Type B pancreatic cell (in vitro differentiated cells): ENCODE measurements at regions not wholly inside any gene's neighbourhood (a gene's known extent, or its start where the extent isn't known, plus 50 kb on each side); places are given as distances from the start of the nearest gene placed in this dataset.

ENCODE experiments used
- DNase-seq: peaks from one replicate; pipeline ENCODE4 v3.0.0; 2021; ENCODE audit warnings: mixed read lengths; ENCODE audit not compliant: unreplicated experiment; ENCODE audit errors: extremely low spot score
- H3K27ac Mint-ChIP-seq: 2 replicates; pipeline ENCODE4 v1.8.0; 2021; ENCODE audit warnings: mild to moderate bottlenecking, mixed read lengths
- H3K27me3 Mint-ChIP-seq: 2 replicates; pipeline ENCODE4 v1.8.0; 2021; ENCODE audit warnings: mixed read lengths
- H3K36me3 Mint-ChIP-seq: 2 replicates; pipeline ENCODE4 v1.8.0; 2021; ENCODE audit warnings: mixed read lengths
- H3K4me1 Mint-ChIP-seq: one replicate; pipeline ENCODE4 v1.8.0; 2021; ENCODE audit warnings: mixed read lengths; ENCODE audit not compliant: unreplicated experiment
- H3K4me3 Mint-ChIP-seq: 2 replicates; pipeline ENCODE4 v1.8.0; 2021; ENCODE audit warnings: mild to moderate bottlenecking, mixed read lengths
- H3K9me3 Mint-ChIP-seq: 2 replicates; pipeline ENCODE4 v1.8.0; 2021; ENCODE audit warnings: mixed read lengths
- TF ChIP-seq, protein P1 (sequence below): fragments of 200-600 bp; sonication (generic); conservative IDR thresholded peaks from 2 replicates; pipeline ENCODE4 v1.5.0; 2021; ENCODE audit warnings: antibody characterized with exemption, mild to moderate bottlenecking

- DNase-seq = no peak
- peaks cover 12% of the 10 kb centered on the region for H3K4me1 Mint-ChIP-seq
- H3K27ac Mint-ChIP-seq = no peak overlapping the region
- TF ChIP-seq, protein P1, sequence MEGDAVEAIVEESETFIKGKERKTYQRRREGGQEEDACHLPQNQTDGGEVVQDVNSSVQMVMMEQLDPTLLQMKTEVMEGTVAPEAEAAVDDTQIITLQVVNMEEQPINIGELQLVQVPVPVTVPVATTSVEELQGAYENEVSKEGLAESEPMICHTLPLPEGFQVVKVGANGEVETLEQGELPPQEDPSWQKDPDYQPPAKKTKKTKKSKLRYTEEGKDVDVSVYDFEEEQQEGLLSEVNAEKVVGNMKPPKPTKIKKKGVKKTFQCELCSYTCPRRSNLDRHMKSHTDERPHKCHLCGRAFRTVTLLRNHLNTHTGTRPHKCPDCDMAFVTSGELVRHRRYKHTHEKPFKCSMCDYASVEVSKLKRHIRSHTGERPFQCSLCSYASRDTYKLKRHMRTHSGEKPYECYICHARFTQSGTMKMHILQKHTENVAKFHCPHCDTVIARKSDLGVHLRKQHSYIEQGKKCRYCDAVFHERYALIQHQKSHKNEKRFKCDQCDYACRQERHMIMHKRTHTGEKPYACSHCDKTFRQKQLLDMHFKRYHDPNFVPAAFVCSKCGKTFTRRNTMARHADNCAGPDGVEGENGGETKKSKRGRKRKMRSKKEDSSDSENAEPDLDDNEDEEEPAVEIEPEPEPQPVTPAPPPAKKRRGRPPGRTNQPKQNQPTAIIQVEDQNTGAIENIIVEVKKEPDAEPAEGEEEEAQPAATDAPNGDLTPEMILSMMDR = no peak
- H3K9me3 Mint-ChIP-seq = no peaks in the 10 kb centered on the region
- no peaks in the 10 kb centered on the region for H3K36me3 Mint-ChIP-seq
- no peak overlapping the region for H3K4me3 Mint-ChIP-seq
- H3K27me3 Mint-ChIP-seq = peaks cover 3% of the 10 kb centered on the region
Observed at GRCh38 chr14:83419420-83419819, 1885.8 kb upstream of the SEL1L start.

- TF ChIP-seq, protein P1 = no peak
- peaks cover 12% of the 10 kb centered on the region for H3K4me1 Mint-ChIP-seq
- no peak overlapping the region for H3K27ac Mint-ChIP-seq
- no peaks in the 10 kb centered on the region for H3K9me3 Mint-ChIP-seq
- no peak for DNase-seq
- H3K36me3 Mint-ChIP-seq = no peaks in the 10 kb centered on the region
- peaks cover 3% of the 10 kb centered on the region for H3K27me3 Mint-ChIP-seq
- no peak overlapping the region for H3K4me3 Mint-ChIP-seq
Observed at GRCh38 chr14:83421711-83422110, 1888.1 kb upstream of the SEL1L start.

GRCh38 chr14:83425138-83425537 is 1891.5 kb upstream of the SEL1L start:
- DNase-seq = no peak
- peaks cover 3% of the 10 kb centered on the region for H3K27me3 Mint-ChIP-seq
- H3K4me1 Mint-ChIP-seq = peaks cover 12% of the 10 kb centered on the region
- no peaks in the 10 kb centered on the region for H3K36me3 Mint-ChIP-seq
- TF ChIP-seq, protein P1 = no peak
- H3K27ac Mint-ChIP-seq = no peak overlapping the region
- no peak overlapping the region for H3K4me3 Mint-ChIP-seq
- no peaks in the 10 kb centered on the region for H3K9me3 Mint-ChIP-seq

DNA sequence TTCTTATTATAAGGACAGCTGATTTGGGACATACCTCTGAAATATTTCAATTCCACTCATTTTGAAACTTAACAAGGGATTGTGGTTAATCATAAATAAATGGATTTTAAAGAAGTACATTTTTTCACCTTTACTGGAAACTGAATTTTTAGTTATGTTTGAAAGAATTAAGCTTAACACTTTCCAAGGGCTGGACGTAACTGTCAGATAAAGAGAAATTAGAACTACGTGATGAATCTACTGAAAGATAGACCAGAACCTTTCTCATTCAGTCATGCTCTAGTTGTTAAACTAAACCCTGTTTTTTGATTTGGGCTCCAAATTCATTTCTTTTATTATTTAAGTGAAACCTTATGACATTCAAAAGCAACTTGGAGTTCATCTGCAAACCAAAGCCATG is 1892.1 kb upstream of the SEL1L start:
- Mint-ChIP-seq H3K9me3 (no peaks in the 10 kb centered on the region), H3K36me3 (no peaks in the 10 kb centered on the region), H3K27ac (no peak overlapping the region), H3K27me3 (peaks cover 3% of the 10 kb centered on the region), H3K4me1 (peaks cover 12% of the 10 kb centered on the region), H3K4me3 (no peak overlapping the region)
- TF ChIP-seq, protein P1 = no peak
- no peak for DNase-seq

DNA sequence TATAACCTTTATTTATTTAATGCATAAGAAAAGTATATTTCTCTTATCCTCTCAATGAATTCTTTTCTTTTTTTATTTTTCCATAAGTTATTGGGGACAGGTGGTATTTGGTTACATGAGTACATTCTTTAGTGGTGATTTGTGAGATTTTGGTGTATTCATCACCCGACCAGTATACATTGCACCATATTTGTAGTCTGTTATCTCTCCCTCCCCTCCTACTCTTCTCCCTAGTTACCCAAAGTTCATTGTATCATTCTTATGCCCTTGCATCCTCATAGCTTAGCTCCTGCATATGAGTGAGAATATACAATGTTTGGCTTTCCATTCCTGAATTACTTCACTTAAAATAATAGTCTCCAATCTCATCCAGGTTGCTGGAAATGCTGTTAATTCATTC is 1900.0 kb upstream of the SEL1L start:
- Mint-ChIP-seq H3K4me1 (no peaks in the 10 kb centered on the region), H3K4me3 (no peak overlapping the region), H3K36me3 (no peaks in the 10 kb centered on the region), H3K27me3 (no peaks in the 10 kb centered on the region), H3K27ac (no peak overlapping the region), H3K9me3 (peaks cover 4% of the 10 kb centered on the region)
- DNase-seq = no peak
- TF ChIP-seq, protein P1 = no peak

GRCh38 chr14:83441801-83442200 is 1908.1 kb upstream of the SEL1L start:
- Mint-ChIP-seq H3K4me1 (no peaks in the 10 kb centered on the region), H3K36me3 (no peaks in the 10 kb centered on the region), H3K27me3 (no peaks in the 10 kb centered on the region), H3K27ac (no peak overlapping the region), H3K9me3 (peaks cover 3% of the 10 kb centered on the region), H3K4me3 (no peak overlapping the region)
- TF ChIP-seq, protein P1 = no peak
- no peak for DNase-seq
